LNCaP clone FGC (cell line): ENCODE measurements at regions not wholly inside any gene's neighbourhood (a gene's known extent, or its start where the extent isn't known, plus 50 kb on each side); places are given as distances from the start of the nearest gene placed in this dataset.

Experiments
- DNase-seq: peaks from one replicate; pipeline ENCODE4 v3.0.0-alpha.2; 2011; ENCODE audit warnings: low read depth
- H3K4me3 ChIP-seq: 2 replicates; pipeline ENCODE4 v1.5.1; 2011; ENCODE audit warnings: mild to moderate bottlenecking, low read depth, low read length, control low read depth
- TF ChIP-seq, protein P1 (sequence below): IDR thresholded peaks from 2 replicates; pipeline ENCODE4 v1.5.1; 2012; ENCODE audit warnings: mild to moderate bottlenecking; ENCODE audit not compliant: control insufficient read depth, insufficient read depth; ENCODE audit errors: extremely low read depth

DNA sequence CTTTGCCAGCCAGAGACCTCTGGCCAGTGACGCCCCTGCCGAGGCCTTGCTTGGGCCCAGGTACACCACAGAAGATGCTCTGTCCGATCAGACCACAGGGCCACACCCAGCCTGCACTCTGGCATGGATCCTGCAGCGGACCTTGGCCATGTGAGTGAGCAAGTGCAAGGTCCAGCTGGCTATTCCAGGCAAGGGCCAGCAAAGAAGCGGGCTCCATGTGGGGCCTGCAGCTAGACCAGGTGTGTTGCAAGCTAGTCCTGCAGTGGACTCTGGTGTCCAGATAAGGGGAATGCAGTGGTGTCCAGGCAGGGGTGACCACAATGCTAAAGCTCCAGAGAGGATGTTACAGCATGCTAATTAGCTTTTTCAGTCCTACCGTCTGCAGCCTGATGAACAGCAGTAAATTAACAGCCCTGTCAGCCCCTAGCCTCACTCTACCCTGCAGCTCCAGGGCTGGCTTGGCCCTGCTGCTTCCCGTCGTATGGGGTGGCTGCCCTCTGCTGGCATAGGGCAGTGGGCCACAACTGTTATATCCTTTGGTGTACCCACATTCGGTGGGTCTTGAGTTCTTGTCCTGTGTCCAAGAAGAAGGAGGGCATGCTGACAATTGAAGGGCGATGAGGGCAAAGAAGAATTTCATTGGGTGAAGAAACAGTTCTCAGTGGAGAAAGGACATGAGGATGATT is 284.5 kb upstream of the POU5F2 start:
- TF ChIP-seq, protein P1, sequence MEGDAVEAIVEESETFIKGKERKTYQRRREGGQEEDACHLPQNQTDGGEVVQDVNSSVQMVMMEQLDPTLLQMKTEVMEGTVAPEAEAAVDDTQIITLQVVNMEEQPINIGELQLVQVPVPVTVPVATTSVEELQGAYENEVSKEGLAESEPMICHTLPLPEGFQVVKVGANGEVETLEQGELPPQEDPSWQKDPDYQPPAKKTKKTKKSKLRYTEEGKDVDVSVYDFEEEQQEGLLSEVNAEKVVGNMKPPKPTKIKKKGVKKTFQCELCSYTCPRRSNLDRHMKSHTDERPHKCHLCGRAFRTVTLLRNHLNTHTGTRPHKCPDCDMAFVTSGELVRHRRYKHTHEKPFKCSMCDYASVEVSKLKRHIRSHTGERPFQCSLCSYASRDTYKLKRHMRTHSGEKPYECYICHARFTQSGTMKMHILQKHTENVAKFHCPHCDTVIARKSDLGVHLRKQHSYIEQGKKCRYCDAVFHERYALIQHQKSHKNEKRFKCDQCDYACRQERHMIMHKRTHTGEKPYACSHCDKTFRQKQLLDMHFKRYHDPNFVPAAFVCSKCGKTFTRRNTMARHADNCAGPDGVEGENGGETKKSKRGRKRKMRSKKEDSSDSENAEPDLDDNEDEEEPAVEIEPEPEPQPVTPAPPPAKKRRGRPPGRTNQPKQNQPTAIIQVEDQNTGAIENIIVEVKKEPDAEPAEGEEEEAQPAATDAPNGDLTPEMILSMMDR, result peak; percentile 41
- H3K4me3 ChIP-seq, result no peak overlapping the region

DNA sequence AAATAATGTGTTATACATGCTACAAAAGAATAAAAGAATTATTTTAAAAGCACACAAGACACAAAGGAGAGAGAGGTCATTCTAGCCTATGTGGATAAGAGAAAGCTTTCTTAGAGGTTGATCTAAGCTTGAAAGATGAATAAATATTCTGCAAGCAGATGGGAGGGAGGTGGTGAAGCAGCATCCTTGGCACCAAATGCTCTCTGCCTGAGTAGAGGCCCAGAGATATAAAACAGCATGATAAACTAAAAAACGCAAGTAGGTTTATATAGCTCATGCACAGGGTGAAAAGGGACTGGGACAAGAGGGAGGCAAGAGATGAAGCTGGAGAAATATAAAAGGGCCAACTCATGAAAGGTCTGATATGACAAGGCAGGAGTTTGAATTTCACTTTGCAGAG is 283.2 kb upstream of the POU5F2 start:
- H3K4me3 ChIP-seq, result no peak overlapping the region
- TF ChIP-seq, protein P1, result no peak
- DNase-seq, result no peak

More for the DNA sequence above, 284.5 kb upstream of the POU5F2 start:
- no peak for DNase-seq

DNA sequence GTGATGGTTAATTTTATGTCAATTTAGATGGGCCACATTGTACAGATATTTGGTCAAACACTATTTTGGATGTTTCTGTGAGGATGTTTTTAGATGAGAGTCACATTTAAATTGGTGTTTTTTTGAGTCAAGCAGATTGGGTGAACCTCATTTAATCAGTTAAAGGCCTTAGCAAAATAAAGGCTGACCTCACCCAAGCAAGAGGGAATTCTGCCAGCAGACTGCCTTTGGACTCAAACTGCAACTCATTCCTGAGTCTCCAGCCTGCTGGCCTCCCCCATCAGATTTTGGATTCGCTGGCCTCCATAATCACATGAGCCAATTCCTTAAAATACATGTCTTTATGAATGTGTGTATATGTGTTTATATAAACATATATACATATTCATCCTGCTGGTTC is 282.7 kb upstream of the POU5F2 start:
- no peak overlapping the region for H3K4me3 ChIP-seq
- no peak for DNase-seq
- TF ChIP-seq, protein P1, result no peak

DNA sequence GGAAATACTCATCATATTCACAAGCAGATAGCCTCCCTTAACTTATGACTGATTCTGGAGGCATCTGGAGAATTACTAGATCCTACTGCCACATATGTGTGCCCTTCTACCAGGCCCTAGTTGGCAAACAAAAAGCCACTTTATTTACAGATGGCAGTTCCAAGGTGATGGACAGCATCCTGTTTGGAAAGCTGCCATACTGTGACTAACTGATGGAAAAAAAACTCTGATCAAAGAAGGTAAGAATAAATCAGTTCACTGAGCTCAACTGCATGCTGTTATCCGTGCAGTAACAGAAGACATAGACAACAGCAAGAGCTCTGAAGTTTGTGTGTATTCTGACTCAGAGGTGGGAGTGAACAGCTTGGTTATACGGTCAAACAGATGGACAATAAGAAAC is 279.8 kb upstream of the POU5F2 start:
- H3K4me3 ChIP-seq, result no peak overlapping the region
- TF ChIP-seq, protein P1, result no peak
- peak; percentile 79 for DNase-seq

DNA sequence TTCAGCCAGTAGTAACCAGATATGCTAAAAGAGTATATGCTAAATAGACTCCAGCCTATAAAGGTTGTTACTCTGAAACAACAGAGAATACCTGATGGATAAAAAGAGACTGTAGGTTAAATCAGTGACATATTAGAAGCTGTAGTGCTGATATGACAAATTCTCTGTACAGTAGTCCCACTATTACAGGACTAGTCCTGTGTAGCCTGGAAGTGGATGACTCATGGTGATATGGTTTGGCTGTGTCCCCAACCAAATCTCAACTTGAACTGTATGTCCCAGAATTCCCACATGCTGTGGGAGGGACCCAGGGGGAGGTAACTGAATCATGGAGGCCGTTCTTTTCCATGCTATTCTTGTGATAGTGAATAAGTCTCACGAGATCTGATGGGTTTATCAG is 276.2 kb upstream of the POU5F2 start:
- no peak for DNase-seq
- TF ChIP-seq, protein P1, result no peak
- H3K4me3 ChIP-seq, result no peak overlapping the region

DNA sequence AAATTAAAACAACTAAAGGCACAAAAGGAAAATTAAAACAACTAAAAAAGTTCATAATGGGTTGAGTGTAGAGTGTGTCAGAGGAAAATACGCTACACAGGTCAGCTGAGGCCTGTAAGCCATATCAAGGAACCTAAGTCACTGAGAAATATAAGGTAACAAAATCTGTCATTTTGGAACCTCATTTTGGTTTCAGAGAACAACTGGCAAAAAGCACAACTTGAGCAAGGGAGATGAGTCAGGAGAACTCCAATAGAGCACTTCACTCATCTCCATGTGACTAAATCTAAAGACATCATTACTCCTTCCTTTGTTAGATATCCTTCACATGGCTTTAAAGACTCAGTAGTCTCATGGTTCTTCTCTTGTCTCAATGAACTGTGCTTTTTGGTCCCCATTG is 269.4 kb upstream of the POU5F2 start:
- TF ChIP-seq, protein P1, result no peak
- no peak overlapping the region for H3K4me3 ChIP-seq
- DNase-seq, result no peak

DNA sequence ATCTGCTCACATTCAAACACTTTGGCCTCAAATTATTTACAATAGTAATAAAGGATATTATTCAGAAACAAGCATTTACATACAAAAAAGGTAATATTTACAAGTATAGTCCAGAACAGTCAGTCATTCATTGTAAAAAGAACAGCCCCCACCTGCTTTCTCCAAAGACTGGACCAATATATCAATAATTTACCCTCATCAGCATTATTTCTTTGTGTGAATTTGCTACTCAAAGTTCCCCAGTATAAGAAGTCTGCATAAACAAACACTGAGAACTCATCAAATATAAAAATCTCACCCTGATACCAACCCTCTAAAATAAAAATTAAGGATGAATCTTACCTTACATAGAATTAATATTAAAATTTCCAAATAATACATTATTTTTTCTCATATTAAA is 267.8 kb upstream of the POU5F2 start:
- no peak overlapping the region for H3K4me3 ChIP-seq
- no peak for DNase-seq
- TF ChIP-seq, protein P1, result no peak
